ENCODE measurements at regions not wholly inside any gene's neighbourhood (a gene's known extent, or its start where the extent isn't known, plus 50 kb on each side); places are given as distances from the start of the nearest gene placed in this dataset.

- no peaks in the 10 kb centered on the region for H3K9me3 ChIP-seq (ENCODE audit: insufficient read depth, low read depth, low read length)
- DNase-seq (ENCODE audit: low read depth) (no peak), FAIRE-seq (no peak)
- no peak for TF ChIP-seq CTCF (IDR thresholded peaks at IDR 0.05; ENCODE audit: insufficient read depth, low read depth, low read length)
- no peaks in the 10 kb centered on the region for H3K27me3 ChIP-seq (ENCODE audit: insufficient read depth, low read length)
- Mint-ChIP-seq H3K36me3 (ENCODE audit: low read depth, unreplicated experiment) (no peaks in the 10 kb centered on the region), H3K4me3 (ENCODE audit: unreplicated experiment) (no peak overlapping the region), H3K9me3 (ENCODE audit: unreplicated experiment) (peaks cover 2% of the 10 kb centered on the region), H3K27me3 (ENCODE audit: low read depth, unreplicated experiment) (peaks cover 2% of the 10 kb centered on the region), H3K4me1 (ENCODE audit: low read depth, unreplicated experiment) (no peaks in the 10 kb centered on the region), H3K27ac (ENCODE audit: unreplicated experiment) (no peak overlapping the region)
- H3K4me2 ChIP-seq (ENCODE audit: low read length): no peak overlapping the region
- H3K9ac ChIP-seq (ENCODE audit: low read length): no peak overlapping the region
- H3K36me3 ChIP-seq (ENCODE audit: insufficient read depth, low read length): no peaks in the 10 kb centered on the region
- H4K20me1 ChIP-seq (ENCODE audit: insufficient read depth, low read length): no peaks in the 10 kb centered on the region
- H2AFZ ChIP-seq (ENCODE audit: low read depth, low read length): no peak overlapping the region
- H3K4me3 ChIP-seq (ENCODE audit: insufficient read depth, low read depth, low read length): no peak overlapping the region
- H3K27ac ChIP-seq (ENCODE audit: low read depth, low read length): no peak overlapping the region
- H3K4me1 ChIP-seq (ENCODE audit: insufficient read depth, low read length): no peaks in the 10 kb centered on the region
- H3K79me2 ChIP-seq (ENCODE audit: insufficient read depth, low read length): no peaks in the 10 kb centered on the region
Observed at GRCh38 chr6:163679012-163679660, 264.6 kb downstream of the QKI start.

DNA sequence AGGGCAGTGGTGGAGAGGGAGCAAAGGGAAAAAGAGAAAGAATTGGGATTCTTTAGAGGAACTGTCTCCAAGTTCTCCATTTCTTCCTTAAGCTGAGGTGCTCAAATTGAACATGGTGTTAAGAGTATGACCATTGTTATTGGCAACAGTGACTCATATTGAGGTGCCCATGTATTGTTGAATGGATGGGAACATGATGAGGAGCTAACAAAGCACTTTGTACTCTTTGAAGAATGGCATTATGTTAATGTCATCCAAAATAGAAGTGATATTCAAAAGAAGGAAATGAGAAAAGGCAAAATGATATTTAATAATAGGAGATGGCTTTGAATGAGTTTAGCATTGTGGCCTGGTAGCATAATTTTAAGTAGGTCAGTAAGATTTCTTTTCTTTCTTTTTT is 261.1 kb downstream of the QKI start:
- Histone ChIP-seq H3K9me3 (ENCODE audit: insufficient read depth, low read depth, low read length) (no peaks in the 10 kb centered on the region), H3K27ac (ENCODE audit: low read depth, low read length) (no peak overlapping the region), H2AFZ (ENCODE audit: low read depth, low read length) (no peak overlapping the region), H3K36me3 (ENCODE audit: insufficient read depth, low read length) (no peaks in the 10 kb centered on the region), H3K4me2 (ENCODE audit: low read length) (no peak overlapping the region), H3K27me3 (ENCODE audit: insufficient read depth, low read length) (no peaks in the 10 kb centered on the region), H3K4me1 (ENCODE audit: insufficient read depth, low read length) (no peaks in the 10 kb centered on the region), H3K9ac (ENCODE audit: low read length) (no peak overlapping the region), H4K20me1 (ENCODE audit: insufficient read depth, low read length) (no peaks in the 10 kb centered on the region), H3K79me2 (ENCODE audit: insufficient read depth, low read length) (no peaks in the 10 kb centered on the region), H3K4me3 (ENCODE audit: insufficient read depth, low read depth, low read length) (no peak overlapping the region)
- DNase-seq (ENCODE audit: low read depth): no peak
- Mint-ChIP-seq H3K4me1 (ENCODE audit: low read depth, unreplicated experiment) (no peaks in the 10 kb centered on the region), H3K27ac (ENCODE audit: unreplicated experiment) (no peak overlapping the region), H3K27me3 (ENCODE audit: low read depth, unreplicated experiment) (no peaks in the 10 kb centered on the region), H3K36me3 (ENCODE audit: low read depth, unreplicated experiment) (no peaks in the 10 kb centered on the region), H3K4me3 (ENCODE audit: unreplicated experiment) (no peak overlapping the region), H3K9me3 (ENCODE audit: unreplicated experiment) (peaks cover 5% of the 10 kb centered on the region)
- TF ChIP-seq CTCF (IDR thresholded peaks at IDR 0.05; ENCODE audit: insufficient read depth, low read depth, low read length) (no peak), EZH2 (IDR thresholded peaks at IDR 0.05; ENCODE audit: insufficient read depth, low read length) (no peak)
- FAIRE-seq: no peak

- TF ChIP-seq EZH2 (IDR thresholded peaks at IDR 0.05; ENCODE audit: insufficient read depth, low read length) (no peak), CTCF (IDR thresholded peaks at IDR 0.05; ENCODE audit: insufficient read depth, low read depth, low read length) (no peak)
- H3K4me2 ChIP-seq (ENCODE audit: low read length): no peak overlapping the region
- H3K9me3 Mint-ChIP-seq (ENCODE audit: unreplicated experiment): peaks cover 5% of the 10 kb centered on the region
Observed at GRCh38 chr6:163672710-163673109, 258.2 kb downstream of the QKI start.

More at GRCh38 chr6:163672710-163673109, 258.2 kb downstream of the QKI start:
- DNase-seq (ENCODE audit: low read depth) (no peak), FAIRE-seq (no peak)
- no peaks in the 10 kb centered on the region for H3K27me3 ChIP-seq (ENCODE audit: insufficient read depth, low read length)
- no peak overlapping the region for H2AFZ ChIP-seq (ENCODE audit: low read depth, low read length)
- Mint-ChIP-seq H3K36me3 (ENCODE audit: low read depth, unreplicated experiment) (no peaks in the 10 kb centered on the region), H3K27ac (ENCODE audit: unreplicated experiment) (no peak overlapping the region), H3K4me1 (ENCODE audit: low read depth, unreplicated experiment) (peaks cover 2% of the 10 kb centered on the region), H3K27me3 (ENCODE audit: low read depth, unreplicated experiment) (peaks cover 4% of the 10 kb centered on the region), H3K4me3 (ENCODE audit: unreplicated experiment) (no peak overlapping the region)
- no peak overlapping the region for H3K9ac ChIP-seq (ENCODE audit: low read length)
- H3K4me3 ChIP-seq (ENCODE audit: insufficient read depth, low read depth, low read length): no peak overlapping the region
- no peaks in the 10 kb centered on the region for H3K4me1 ChIP-seq (ENCODE audit: insufficient read depth, low read length)
- no peaks in the 10 kb centered on the region for H4K20me1 ChIP-seq (ENCODE audit: insufficient read depth, low read length)
- no peak overlapping the region for H3K27ac ChIP-seq (ENCODE audit: low read depth, low read length)
- H3K36me3 ChIP-seq (ENCODE audit: insufficient read depth, low read length): no peaks in the 10 kb centered on the region
- H3K9me3 ChIP-seq (ENCODE audit: insufficient read depth, low read depth, low read length): no peaks in the 10 kb centered on the region
- no peaks in the 10 kb centered on the region for H3K79me2 ChIP-seq (ENCODE audit: insufficient read depth, low read length)
